ENCODE measurements at regions not wholly inside any gene's neighbourhood (a gene's known extent, or its start where the extent isn't known, plus 50 kb on each side); places are given as distances from the start of the nearest gene placed in this dataset.

- peaks cover 5% of the 10 kb centered on the region for H3K4me1 Mint-ChIP-seq (ENCODE audit: low read depth)
- H3K4me3 Mint-ChIP-seq (ENCODE audit: low read depth) = no peak overlapping the region
- no peaks in the 10 kb centered on the region for H3K36me3 Mint-ChIP-seq (ENCODE audit: insufficient read depth)
- no peaks in the 10 kb centered on the region for H3K9me3 Mint-ChIP-seq (ENCODE audit: low read depth)
- DNase-seq (ENCODE audit: low spot score, unreplicated experiment) = no peak
- peaks cover 11% of the 10 kb centered on the region for H3K27me3 Mint-ChIP-seq
- peak overlapping the region; percentile 43 for H3K27ac Mint-ChIP-seq
- TF ChIP-seq CTCF (IDR thresholded peaks at IDR 0.05; ENCODE audit: unreplicated experiment) = no peak
Observed at GRCh38 chr20:48098866-48099265, 313.6 kb upstream of the SULF2 start.

GRCh38 chr20:48098099-48098498, 312.8 kb upstream of the SULF2 start:
- Mint-ChIP-seq H3K36me3 (ENCODE audit: insufficient read depth) (no peaks in the 10 kb centered on the region), H3K9me3 (ENCODE audit: low read depth) (no peaks in the 10 kb centered on the region), H3K27me3 (peaks cover 13% of the 10 kb centered on the region), H3K27ac (no peak overlapping the region), H3K4me1 (ENCODE audit: low read depth) (peaks cover 5% of the 10 kb centered on the region), H3K4me3 (ENCODE audit: low read depth) (no peak overlapping the region)
- no peak for DNase-seq (ENCODE audit: low spot score, unreplicated experiment)
- TF ChIP-seq CTCF (IDR thresholded peaks at IDR 0.05; ENCODE audit: unreplicated experiment) = no peak

GRCh38 chr20:48096957-48097890, 311.9 kb upstream of the SULF2 start:
- Mint-ChIP-seq H3K27ac (no peak overlapping the region), H3K9me3 (ENCODE audit: low read depth) (no peaks in the 10 kb centered on the region)

GRCh38 chr20:48096212-48096875, 311.1 kb upstream of the SULF2 start:
- H3K27me3 Mint-ChIP-seq = peaks cover 12% of the 10 kb centered on the region
- H3K36me3 Mint-ChIP-seq (ENCODE audit: insufficient read depth) = no peaks in the 10 kb centered on the region
- peaks cover 5% of the 10 kb centered on the region for H3K4me1 Mint-ChIP-seq (ENCODE audit: low read depth)
- H3K27ac Mint-ChIP-seq = no peak overlapping the region
- no peak overlapping the region for H3K4me3 Mint-ChIP-seq (ENCODE audit: low read depth)
- no peak for DNase-seq (ENCODE audit: low spot score, unreplicated experiment)
- H3K9me3 Mint-ChIP-seq (ENCODE audit: low read depth) = no peaks in the 10 kb centered on the region
- TF ChIP-seq CTCF (IDR thresholded peaks at IDR 0.05; ENCODE audit: unreplicated experiment) = no peak

More at GRCh38 chr20:48096957-48097890, 311.9 kb upstream of the SULF2 start:
- peaks cover 5% of the 10 kb centered on the region for H3K4me1 Mint-ChIP-seq (ENCODE audit: low read depth)
- no peaks in the 10 kb centered on the region for H3K36me3 Mint-ChIP-seq (ENCODE audit: insufficient read depth)
- DNase-seq (ENCODE audit: low spot score, unreplicated experiment) = no peak
- H3K4me3 Mint-ChIP-seq (ENCODE audit: low read depth) = no peak overlapping the region
- H3K27me3 Mint-ChIP-seq = peaks cover 13% of the 10 kb centered on the region
- no peak for TF ChIP-seq CTCF (IDR thresholded peaks at IDR 0.05; ENCODE audit: unreplicated experiment)

GRCh38 chr20:48094944-48095343, 309.7 kb upstream of the SULF2 start:
- H3K27ac Mint-ChIP-seq = no peak overlapping the region
- no peaks in the 10 kb centered on the region for H3K9me3 Mint-ChIP-seq (ENCODE audit: low read depth)
- DNase-seq (ENCODE audit: low spot score, unreplicated experiment) = no peak
- no peak overlapping the region for H3K4me3 Mint-ChIP-seq (ENCODE audit: low read depth)
- no peaks in the 10 kb centered on the region for H3K36me3 Mint-ChIP-seq (ENCODE audit: insufficient read depth)
- peaks cover 5% of the 10 kb centered on the region for H3K4me1 Mint-ChIP-seq (ENCODE audit: low read depth)
- peaks cover 2% of the 10 kb centered on the region for H3K27me3 Mint-ChIP-seq
- no peak for TF ChIP-seq CTCF (IDR thresholded peaks at IDR 0.05; ENCODE audit: unreplicated experiment)

Data from progenitor cell of endocrine pancreas (in vitro differentiated cells).